ENCODE measurements at regions not wholly inside any gene's neighbourhood (a gene's known extent, or its start where the extent isn't known, plus 50 kb on each side); places are given as distances from the start of the nearest gene placed in this dataset.

- no peaks in the 10 kb centered on the region for H3K9me3 ChIP-seq (replicated peaks; ENCODE audit: control insufficient read depth, insufficient read depth, low read length)
- no peak overlapping the region for H3K4me3 ChIP-seq (replicated peaks in 1 of 3; ENCODE audit: insufficient read depth in 1 of 3, low read depth in 1 of 3, low read length in 3 of 3)
- no peak for TF ChIP-seq GATA2 (IDR thresholded peaks at IDR 0.05; ENCODE audit: insufficient read depth, insufficient read length, low read depth, low read length)
- no peak for TF ChIP-seq POLR2A (IDR thresholded peaks at IDR 0.05; ENCODE audit: low read depth, low read length)
- TF ChIP-seq POLR2AphosphoS5 (IDR thresholded peaks at IDR 0.05; ENCODE audit: insufficient read depth, low read depth, low read length): no peak
- TF ChIP-seq MAX (IDR thresholded peaks at IDR 0.05; ENCODE audit: insufficient read depth, insufficient read length): no peak
- TF ChIP-seq CTCF (IDR thresholded peaks at IDR 0.05; ENCODE audit: extremely low read depth in 1 of 2, insufficient read depth in 1 of 2, low read depth in 1 of 2, low read length in 2 of 2): no peak
- no peak for TF ChIP-seq MYC (IDR thresholded peaks at IDR 0.05; ENCODE audit: low read depth, low read length)
- TF ChIP-seq JUN (IDR thresholded peaks at IDR 0.05; ENCODE audit: borderline replicate concordance, insufficient read depth, insufficient read length, low read depth): no peak
- no peak for TF ChIP-seq EZH2 (IDR thresholded peaks at IDR 0.05; ENCODE audit: borderline replicate concordance, low read depth, low read length, severe bottlenecking)
- TF ChIP-seq FOS (IDR thresholded peaks at IDR 0.05; ENCODE audit: borderline replicate concordance, insufficient read depth, low read length): no peak
- H3K4me1 ChIP-seq (ENCODE audit: control insufficient read depth, extremely low read depth, insufficient read depth, low read length): no peaks in the 10 kb centered on the region
- H2AFZ ChIP-seq (ENCODE audit: low read depth, low read length): no peak overlapping the region
- POLR2A ChIA-PET: no interaction called here
- H3K4me2 ChIP-seq (ENCODE audit: insufficient read depth, low read length): no peak overlapping the region
- CTCF ChIA-PET: interaction anchor here (1.2 to 1.5 kb wide), 2 partner anchors 12 to 16 kb away, joined by 3 to 4 read pairs; no protein-coding TSS in a partner anchor
- H3K36me3 ChIP-seq (ENCODE audit: control insufficient read depth in 2 of 2, extremely low read depth in 1 of 2, insufficient read depth in 2 of 2, low read length in 2 of 2): no peaks in the 10 kb centered on the region
- H3K9me1 ChIP-seq (replicated peaks; ENCODE audit: control insufficient read depth, extremely low read depth, insufficient read depth, low read length): no peaks in the 10 kb centered on the region
- BruUV-seq (replicated peaks): no TSS peak
- intact Hi-C loops (cut with micrococcal nuclease): no loop called here
- no peak overlapping the region for H3K9ac ChIP-seq (replicated peaks; ENCODE audit: extremely low read depth, insufficient read depth, low read length)
- H3K79me2 ChIP-seq (ENCODE audit: control insufficient read depth, insufficient read depth, low read length): no peaks in the 10 kb centered on the region
- H4K20me1 ChIP-seq (replicated peaks; ENCODE audit: control insufficient read depth, extremely low read depth, insufficient read depth, low read length): no peaks in the 10 kb centered on the region
- dilution Hi-C loops (cut with MboI; ENCODE audit: extremely low pct_ligation_motif_present, low sequenced_read_pairs): no loop called here
- DNase-seq (ENCODE audit: low read depth, low spot score) (no peak), FAIRE-seq (no peak)
- no peaks in the 10 kb centered on the region for H3K27me3 ChIP-seq (ENCODE audit: control insufficient read depth in 2 of 2, insufficient read depth in 2 of 2, low read length in 2 of 2)
- H3K27ac ChIP-seq (ENCODE audit: insufficient read depth, low read depth, low read length): no peak overlapping the region
Measured at GRCh38 chr15:38862099-38862498, 297.5 kb upstream of the RASGRP1 start.

Measured in endothelial cell of umbilical vein (primary cell).